Germinal center (tissue), 1 donor: ENCODE measurements at regions not wholly inside any gene's neighbourhood (a gene's known extent, or its start where the extent isn't known, plus 50 kb on each side); places are given as distances from the start of the nearest gene placed in this dataset.
"Not testable (repeated sequence)": the region's sequence is repeated elsewhere in the genome, so short reads cannot be mapped to it uniquely, and the experiment has no call there.

Source experiments
- DNase-seq: peaks from one replicate; pipeline ENCODE4 v3.0.0; 2012; ENCODE audit warnings: mixed read lengths, low spot score

DNA sequence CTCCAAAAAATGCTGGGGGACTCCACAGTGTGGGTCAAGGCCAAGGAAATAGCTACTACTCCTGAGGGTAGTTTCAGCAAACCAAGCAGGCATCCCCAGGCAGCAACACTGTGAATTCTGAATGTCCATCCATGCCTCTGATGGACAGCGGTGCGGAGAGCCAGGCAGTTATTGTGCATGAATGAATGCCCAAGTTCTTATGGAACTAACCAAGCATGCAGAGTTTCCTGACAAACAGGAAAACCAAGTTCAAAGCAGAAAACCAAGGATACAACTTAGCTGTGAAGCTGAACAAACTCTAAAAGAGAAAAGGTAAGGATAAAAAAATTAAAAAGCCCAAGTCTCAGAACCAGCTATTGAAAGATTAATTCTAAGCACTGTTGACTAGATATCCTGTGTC lies 642.6 kb upstream of the HS3ST1 start:
- DNase-seq, result no peak

DNA sequence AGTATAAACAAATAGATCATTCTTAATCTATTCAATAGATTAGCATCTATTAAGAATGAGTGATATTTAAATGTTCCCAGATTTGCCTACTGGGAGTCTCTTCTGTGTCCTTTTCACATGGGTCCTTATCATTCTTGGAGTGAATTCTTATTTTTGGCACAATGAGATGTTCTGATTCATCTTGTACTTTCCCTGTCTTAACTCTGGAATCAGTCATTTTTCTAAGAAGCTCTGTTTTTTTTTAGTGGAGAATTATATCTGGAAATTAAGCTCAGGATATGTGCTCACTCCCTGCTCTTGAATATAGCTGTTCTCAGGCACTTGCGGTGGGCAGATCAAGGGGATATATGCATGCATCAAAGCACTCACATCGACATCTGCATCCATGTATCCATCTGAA lies 625.3 kb upstream of the HS3ST1 start:
- no peak for DNase-seq

DNA sequence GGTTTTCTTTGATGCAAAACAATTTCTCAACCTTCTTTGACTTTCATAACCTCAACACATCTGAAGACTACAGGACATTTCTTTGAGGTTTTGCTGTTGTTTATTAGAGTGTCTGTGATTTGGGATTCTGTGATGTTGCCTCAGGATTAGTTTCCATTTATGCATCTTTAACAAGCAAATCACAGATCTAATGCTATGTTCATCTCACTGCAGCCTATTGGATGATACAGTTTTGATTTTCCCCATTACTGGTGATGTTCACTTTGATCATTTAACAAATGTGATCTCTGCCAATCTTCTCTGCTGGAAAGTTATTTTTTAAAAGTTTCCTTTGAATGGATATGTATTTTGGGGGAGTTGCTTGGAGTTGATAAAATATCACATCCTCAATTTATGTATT lies 624.9 kb upstream of the HS3ST1 start:
- DNase-seq, result no peak

- DNase-seq, result no peak
Measured at GRCh38 chr4:12050357-12050756, 621.7 kb upstream of the HS3ST1 start.

GRCh38 chr4:12042818-12043217 lies 614.1 kb upstream of the HS3ST1 start:
- no peak for DNase-seq

DNA sequence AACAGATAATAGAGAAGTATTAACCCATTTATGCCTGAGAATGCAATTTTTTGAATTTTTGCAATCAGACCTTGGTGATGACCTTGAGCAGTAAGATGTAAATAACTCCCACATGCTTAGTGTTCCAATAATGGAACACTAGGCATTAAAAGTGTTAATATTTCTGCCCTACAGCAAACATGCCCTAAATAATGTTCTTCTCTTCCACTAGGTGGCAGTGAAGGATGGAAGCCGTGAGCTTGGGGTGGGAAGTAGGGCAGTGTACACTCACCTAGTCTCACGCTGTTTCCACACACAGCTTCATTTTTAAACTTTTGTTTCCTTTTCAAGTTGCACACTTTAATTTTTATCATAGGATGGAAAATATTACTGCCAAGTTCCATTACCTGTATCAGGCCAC lies 613.1 kb upstream of the HS3ST1 start:
- no peak for DNase-seq

GRCh38 chr4:12036450-12036849 lies 607.8 kb upstream of the HS3ST1 start:
- no peak for DNase-seq

- no peak for DNase-seq
Measured at GRCh38 chr4:12028258-12028657, 599.6 kb upstream of the HS3ST1 start.

GRCh38 chr4:12022409-12022808 lies 593.7 kb upstream of the HS3ST1 start:
- no peak for DNase-seq

- no peak for DNase-seq
Measured at GRCh38 chr4:12016729-12017128, 588.0 kb upstream of the HS3ST1 start.

GRCh38 chr4:12005471-12005870 lies 576.8 kb upstream of the HS3ST1 start:
- DNase-seq, result no peak

- DNase-seq, result not testable (repeated sequence)
Measured at GRCh38 chr4:11996581-11996980, 567.9 kb upstream of the HS3ST1 start.

DNA sequence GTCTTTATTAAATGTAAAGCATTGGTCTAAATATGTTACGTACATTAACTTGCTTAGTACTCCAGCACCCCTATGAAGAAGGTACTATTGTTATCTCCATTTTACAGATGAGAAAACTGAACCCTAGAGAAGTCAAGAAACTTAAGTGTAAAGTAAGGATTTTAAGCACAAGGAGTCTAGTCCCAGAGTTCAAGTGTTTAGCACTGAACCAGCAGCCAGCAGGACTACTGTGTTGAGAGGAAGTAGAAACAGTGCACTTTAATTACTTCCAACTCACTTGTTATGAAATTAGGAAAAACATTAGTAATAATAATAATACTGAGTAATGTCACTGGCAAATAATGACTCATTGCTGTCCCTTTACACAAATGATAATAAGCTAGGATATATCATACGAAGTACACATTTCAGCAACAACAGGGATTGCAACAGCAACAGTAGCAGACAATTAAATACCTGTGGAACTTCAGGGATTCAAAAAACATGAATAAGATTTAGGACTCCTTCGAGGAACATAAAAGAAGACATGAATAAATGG lies 548.1 kb upstream of the HS3ST1 start:
- no peak for DNase-seq

GRCh38 chr4:11973270-11973669 lies 544.6 kb upstream of the HS3ST1 start:
- no peak for DNase-seq

DNA sequence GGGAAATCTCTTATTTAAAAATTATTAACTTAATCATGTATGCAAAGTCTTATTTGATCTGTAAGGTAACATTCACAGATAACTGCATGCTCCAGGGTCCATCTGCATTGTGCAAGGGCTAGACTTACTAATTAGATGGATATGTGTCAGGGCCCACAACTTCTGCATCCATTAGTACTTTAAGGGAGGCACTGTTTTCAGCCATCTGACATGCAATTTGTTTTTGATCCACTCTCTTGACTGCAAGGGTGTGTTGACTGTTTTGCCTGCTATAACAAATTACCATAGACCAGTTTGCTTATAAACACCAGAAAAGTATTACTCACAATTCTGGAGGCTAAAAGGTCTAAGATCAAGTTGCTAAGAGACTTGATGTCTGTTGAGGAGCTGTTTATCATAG lies 542.1 kb upstream of the HS3ST1 start:
- DNase-seq, result no peak

GRCh38 chr4:11966782-11967181 lies 538.1 kb upstream of the HS3ST1 start:
- DNase-seq, result no peak

GRCh38 chr4:11954093-11954492 lies 525.4 kb upstream of the HS3ST1 start:
- DNase-seq, result no peak

DNA sequence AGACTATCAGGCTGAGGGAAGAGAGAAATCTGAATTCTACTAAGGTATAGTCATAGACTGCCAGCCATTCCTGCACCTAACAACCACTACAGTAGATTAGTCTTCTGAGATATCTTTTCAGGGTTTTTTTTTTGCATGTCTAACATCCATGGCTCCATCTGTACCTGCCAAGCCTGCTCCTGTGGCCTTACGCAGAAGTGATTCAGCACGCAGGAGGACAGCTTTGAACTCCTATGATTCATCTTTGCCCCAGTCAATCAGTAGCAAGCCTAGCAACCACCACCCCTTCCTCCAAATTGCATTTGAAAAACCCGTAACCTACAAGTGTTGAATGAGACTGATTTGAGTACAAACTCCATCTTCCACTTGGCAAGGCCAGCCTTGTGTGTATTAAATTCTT lies 520.7 kb upstream of the HS3ST1 start:
- no peak for DNase-seq

DNA sequence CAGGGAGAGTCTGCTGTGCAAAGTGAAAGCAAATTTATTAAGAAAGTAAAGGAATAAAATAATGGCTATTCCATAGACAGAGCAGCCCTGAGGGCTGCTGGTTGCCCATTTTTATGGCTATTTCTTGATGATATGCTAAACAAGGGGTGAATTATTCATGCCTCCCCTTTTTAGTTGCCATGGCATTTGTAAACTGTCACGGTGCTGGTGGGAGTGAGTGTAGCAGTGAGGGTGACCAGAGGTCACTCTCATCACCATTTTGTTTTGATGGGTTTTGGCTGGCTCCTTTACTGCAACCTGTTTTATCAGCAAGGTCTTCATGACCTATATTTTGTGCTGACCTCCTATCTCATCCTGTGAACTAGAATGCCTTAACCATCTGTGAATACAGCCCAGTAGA lies 518.9 kb upstream of the HS3ST1 start:
- DNase-seq, result not testable (repeated sequence)

DNA sequence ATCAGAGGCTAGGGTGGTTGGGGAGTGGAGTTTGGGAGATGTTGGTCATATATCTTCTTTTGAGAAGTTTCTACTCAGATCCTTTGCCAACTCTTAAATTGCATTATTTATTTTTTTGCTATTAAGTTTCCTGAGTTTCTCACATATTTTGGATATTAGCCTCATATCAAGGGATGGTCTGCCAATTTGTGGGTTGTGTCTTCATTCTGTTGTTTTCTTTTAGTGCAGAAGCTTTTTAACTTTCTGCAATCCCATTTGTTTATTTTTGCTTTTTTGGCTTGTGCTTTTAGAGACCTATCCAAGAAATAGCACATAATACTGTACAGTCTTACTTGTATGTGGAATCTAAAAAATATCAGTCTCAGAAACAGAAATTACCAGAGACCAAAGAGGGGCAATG lies 509.2 kb upstream of the HS3ST1 start:
- DNase-seq, result no peak

DNA sequence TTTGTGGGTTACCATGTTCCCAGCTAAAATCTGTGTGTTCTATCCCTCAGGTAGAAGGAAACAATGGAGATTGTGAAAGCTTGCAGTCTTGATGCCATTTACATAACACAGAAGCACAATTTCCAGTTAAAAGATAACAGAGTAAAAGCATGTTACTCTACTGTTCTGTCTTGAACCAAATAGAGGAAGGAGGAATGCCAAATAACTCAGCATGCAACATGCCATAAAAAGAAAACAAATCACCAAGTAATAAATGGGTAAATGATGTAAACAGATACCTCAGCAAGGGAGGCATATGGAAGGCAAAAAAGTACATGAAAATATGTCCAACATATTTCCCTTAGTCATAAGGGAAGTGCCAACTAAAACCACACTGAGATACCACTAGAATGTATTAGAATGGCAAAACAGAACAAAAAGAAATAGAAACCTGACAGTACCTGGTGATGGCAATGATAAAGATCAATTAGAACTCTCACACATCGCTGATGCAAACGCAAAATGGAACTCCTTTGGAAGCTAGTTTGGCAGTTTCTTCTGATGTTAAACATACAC lies 502.6 kb upstream of the HS3ST1 start:
- DNase-seq, result no peak

DNA sequence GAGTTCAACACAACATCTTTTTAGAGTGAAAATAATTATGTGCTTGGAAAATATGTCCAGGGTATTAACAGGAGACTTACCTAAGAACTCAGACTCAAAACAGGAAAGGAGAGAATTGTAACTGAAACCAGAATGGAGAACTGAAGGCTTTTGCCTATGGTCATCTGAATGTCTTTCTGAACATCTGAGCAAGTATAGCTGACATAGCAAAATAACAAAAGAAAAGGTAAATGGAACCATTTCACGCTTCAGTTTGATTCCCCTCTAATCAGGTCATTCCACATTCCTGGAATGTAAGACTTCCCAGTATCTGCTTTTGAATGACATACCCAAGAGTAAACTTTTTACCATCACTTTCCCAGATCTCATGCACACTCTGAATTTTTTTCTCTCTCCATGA lies 500.4 kb upstream of the HS3ST1 start:
- no peak for DNase-seq

DNA sequence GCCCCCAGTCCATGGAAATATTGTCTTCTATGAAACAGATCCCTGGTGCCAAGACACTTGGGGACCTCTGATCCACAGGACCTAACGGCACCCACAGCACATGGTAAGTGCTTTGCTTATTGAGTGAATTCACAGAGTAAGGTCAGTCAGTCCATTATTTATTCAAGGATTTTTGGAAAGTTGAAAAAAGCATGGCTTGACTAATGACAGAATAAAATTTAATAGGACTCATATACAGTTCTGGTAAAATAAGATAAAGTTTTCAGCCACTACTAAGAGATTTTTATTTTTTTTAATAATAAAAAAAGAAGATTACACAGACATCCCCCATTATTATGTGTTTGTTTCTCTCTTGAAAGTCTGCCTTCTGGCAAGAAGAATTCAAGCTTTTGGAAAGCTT lies 490.6 kb upstream of the HS3ST1 start:
- no peak for DNase-seq

DNA sequence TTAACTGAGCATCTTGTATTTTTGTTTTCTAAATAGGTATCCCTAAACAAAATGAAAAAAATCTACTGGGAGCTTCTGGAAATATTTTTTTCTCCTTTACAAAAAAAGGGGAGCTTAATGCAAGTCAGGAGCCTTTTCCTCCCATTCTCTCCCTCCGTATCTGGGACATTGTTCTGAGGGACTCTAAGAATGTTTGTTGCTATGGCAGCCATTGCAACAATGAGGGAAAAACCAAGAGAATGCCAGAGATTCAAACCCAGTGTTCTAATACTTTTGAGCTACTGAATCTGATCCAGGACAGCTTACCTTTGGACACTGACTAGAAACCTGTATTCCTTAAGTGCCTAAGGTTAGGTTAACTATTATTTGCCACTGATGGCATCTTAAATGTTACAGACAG lies 485.7 kb upstream of the HS3ST1 start:
- no peak for DNase-seq

GRCh38 chr4:11912886-11913285 lies 484.2 kb upstream of the HS3ST1 start:
- DNase-seq, result no peak
